HCT116 (cell line): ENCODE measurements at regions not wholly inside any gene's neighbourhood (a gene's known extent, or its start where the extent isn't known, plus 50 kb on each side); places are given as distances from the start of the nearest gene placed in this dataset.

ENCODE experiments used
- CTCF ChIP-seq, 3 experiments: fragments of 200-600 bp in 1 of 3; sonication (generic) in 1 of 3; IDR thresholded peaks in 2 of 3; conservative IDR thresholded peaks in 1 of 3; 2 replicates each; pipeline ENCODE4 v1.5.1; 2012 to 2017; ENCODE audit warnings: low read depth in 2 of 3, low read length in 2 of 3, antibody characterized with exemption in 1 of 3, borderline replicate concordance in 1 of 3, control low read depth in 1 of 3, mild to moderate bottlenecking in 1 of 3, mixed read lengths in 1 of 3, mixed run types in 1 of 3, moderate library complexity in 1 of 3; ENCODE audit not compliant: insufficient read depth in 1 of 3
- TCF7L2 ChIP-seq: IDR thresholded peaks from 2 replicates; pipeline ENCODE4 v1.7.0; 2011; ENCODE audit warnings: borderline replicate concordance, inconsistent platforms; ENCODE audit not compliant: insufficient read depth, insufficient read length; ENCODE audit errors: extremely low read depth

GRCh38 chr19:28596561-28597071, 616.3 kb downstream of the UQCRFS1 start:
- TF ChIP-seq CTCF (IDR thresholded peaks at IDR 0.05 in 2 of 3, conservative IDR thresholded peaks at IDR 0.05 in 1 of 3; ENCODE audit: borderline replicate concordance in 1 of 3, insufficient read depth in 1 of 3, low read depth in 2 of 3, low read length in 2 of 3) (no peak), TCF7L2 (no peak)
